HG02852 (cell line): ENCODE measurements at regions not wholly inside any gene's neighbourhood (a gene's known extent, or its start where the extent isn't known, plus 50 kb on each side); places are given as distances from the start of the nearest gene placed in this dataset.
"Not testable (repeated sequence)": the region's sequence is repeated elsewhere in the genome, so short reads cannot be mapped to it uniquely, and the experiment has no call there.

Experiments used
- ATAC-seq: cut with Tn5 transposase; IDR thresholded peaks from one replicate; pipeline ENCODE4 v1.9.1; 2021; ENCODE audit warnings: mild to moderate bottlenecking, moderate library complexity; ENCODE audit not compliant: unreplicated experiment

DNA sequence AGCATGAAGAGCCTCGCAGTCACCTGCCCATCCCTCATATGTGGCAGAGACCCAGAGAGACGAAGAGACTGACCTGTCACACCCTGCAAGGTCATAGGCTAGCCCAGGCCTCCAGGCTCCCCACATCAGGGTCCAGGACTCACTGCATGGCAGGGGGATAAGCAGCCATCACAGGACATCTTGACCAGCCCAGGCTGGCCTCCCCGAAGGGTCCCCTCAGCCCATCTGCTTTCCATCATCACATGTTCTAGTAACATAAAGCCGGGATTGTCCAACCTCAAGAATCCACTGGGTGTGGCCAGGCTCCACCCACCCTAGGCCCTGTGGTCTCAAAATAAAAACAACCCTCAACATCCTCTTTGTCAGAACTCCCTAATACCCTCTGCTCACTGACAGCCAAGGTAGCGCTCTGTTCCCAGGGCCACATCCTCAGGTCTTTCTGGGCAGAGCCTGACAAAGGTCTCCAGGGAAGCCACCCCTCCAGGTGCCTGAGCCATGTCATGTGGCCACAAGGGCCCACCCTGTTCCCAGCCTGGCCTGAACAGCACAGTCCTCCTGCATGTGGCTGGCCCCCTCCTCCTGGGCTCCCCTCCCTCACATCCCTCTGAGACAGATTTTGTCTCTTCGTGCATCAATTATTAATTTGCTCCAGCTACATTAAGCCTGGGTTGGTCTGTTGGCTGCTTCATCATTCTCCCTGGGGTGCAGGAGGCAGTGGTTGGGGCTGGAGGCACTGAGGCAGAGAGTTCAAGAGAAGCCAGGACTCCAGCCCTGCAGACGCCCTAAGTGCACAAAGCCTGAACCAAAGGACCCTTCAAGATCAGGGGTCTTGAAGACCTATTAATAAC lies 131.8 kb upstream of the UNC5B start:
- no peak for ATAC-seq

DNA sequence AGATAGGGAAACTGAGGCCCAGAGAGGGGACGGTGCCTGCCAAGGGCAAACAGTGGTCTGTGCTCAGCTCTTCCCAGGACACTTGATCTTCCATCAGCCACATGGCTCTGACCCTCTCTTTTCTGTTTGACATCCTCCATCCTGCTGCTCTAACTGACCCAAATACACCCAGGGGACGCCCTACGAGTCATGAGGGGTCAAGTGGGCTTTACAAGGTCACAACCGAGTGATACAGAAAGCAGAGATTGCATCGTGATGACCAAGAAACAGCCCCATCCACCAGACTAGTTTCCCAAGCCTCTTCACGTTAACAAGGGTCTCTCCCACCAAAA lies 131.2 kb upstream of the UNC5B start:
- ATAC-seq = no peak

DNA sequence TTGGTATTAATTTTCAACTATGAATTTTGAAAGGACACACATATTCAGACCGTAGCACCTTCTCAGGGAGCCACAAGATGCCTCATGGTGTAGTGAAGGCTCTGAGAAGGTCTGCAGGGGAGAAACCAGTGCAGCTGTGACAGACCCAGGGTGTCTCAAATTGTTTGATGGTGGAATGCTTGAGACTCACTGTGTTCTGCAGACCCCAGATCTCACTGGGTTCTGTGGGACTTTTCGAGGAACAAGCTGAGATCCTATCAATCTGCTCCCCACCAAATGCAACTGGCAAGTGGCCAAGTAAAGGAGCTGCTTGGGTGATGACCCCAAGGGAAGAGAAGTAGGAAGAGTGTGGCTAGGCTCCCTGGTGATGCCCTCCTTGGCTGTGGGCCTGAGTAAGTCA lies 130.5 kb upstream of the UNC5B start:
- ATAC-seq = no peak

DNA sequence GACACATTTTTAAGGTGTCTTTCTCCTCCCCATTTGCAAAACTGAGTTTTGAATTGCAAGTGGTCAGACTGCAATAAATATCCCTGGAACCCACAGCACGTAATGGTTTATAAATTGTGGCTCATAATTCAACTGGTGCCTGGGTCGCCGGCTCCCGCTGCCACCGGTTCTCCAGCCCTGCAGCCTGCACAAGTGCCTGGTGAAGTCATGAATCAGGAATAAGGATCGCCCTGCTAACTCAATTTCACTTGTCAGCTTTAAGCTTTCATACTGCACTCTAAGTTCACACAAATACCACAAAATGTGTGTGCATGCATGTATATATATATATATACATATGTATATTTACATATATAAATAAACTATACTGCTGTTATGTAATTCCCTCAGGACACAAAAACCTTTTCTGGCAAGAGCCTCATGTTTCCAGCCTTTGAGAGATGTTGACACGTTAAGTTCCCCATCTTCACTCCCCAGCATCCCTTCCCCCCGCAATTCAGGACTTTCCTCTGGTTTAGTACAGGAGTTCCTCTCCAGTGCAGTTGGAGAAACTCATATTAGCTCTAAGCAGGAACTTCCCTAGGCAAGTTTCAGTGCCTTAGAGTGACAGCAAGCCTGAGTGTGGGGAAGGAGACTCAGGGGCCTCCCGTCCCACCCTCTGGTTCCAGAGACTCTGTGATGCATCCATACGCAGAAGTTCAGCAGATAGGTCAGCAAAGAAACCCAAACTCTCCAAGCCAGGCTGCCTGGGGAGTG lies 129.2 kb upstream of the UNC5B start:
- ATAC-seq = no peak

DNA sequence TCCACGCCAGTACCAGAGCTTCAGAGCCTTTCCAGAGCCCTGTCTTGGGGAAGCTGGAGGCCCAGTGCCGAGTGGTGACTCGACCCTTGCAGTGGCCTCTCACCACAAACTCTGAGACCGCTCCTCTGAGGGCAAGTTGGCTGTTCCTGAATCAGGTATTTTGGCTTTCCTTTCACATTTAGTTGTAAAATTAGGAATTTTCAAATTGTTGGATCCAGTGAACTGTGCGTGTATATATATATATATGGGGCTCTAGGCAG lies 128.7 kb upstream of the UNC5B start:
- ATAC-seq = no peak

DNA sequence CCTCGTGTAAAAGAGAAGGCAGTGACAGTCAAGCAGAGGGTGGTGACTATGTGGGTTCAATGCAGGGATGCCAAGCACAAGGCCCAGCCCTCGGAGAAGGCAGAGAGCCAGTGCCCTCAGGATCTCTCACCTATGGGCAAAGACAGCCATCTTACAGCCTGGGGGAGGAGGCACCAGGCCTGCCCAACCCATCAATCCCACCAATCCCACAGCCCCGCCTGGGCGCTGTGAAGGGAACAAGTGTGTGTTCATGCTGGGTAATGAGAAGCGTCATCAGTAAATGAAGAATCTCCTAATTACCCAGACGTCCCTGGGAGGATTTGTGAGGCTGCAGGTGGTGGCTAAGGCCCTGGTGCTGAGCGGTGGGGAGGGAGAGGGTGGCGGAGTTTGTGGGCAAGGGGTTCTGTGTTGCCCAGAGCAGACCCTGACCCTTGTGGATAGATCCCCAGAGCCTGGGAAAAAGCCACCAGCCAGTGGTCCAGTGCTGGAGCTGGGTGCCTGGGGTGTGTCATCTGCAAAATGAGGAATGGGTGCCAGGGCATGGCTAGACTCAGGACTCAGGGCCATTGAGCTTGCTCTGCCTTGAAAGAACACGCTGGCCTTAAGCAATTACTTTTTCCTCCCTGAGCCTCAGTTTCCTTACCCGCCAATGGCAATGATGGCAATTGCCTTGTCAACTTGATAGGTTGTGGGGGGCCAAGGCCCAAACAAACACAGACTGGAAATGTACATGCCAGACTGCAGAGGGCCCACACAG lies 128.1 kb upstream of the UNC5B start:
- ATAC-seq = no peak

DNA sequence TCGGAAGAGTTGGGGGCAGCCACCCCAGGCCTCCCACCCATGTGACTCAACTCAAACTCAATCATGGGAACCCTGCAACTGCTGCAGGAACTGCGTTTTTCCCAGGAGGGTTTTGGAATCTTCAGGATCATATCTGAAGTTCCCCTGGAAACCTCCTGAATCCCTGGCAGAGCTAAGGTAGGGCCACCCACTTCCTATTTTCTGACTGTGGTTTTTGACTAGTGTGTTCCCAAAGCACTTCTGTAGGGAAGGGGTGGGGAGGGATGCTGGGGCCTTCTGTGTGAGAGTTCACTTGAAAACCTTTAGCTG lies 127.6 kb upstream of the UNC5B start:
- no peak for ATAC-seq

DNA sequence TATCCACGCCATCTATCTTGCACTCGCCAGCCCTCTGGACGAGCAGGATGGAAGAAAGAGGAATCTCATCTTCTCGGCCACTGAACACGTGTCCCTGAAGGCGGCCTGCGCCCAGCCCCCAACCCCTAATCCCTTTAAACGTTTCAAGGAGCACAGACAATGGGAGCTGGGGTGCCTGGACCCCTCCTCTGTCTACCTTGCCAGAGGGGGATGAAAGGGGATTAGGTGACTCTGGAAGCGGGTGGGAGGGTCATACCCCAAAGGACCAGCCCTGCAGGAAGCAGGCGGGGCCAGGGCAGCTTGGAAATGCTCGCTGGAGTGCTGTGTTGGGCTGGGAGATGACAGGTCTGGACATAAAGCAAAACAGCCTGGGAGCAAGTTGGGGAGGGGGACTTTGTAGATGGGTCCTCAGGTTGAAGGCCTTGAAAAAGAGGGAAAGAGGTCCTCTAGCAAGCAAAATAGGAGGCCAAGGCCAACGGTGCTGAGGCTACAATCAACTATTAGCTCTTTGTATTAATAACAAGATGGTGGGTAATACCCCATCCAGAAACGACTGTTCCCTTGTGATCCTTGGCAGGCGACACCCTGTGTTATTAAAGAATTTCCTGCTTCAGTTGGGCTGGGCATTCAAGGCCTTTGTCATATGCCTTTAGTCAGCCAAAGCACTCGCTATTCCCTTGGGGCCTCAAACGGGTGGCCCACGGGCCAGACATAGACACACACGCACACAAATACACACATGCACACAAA lies 126.5 kb upstream of the UNC5B start:
- no peak for ATAC-seq

DNA sequence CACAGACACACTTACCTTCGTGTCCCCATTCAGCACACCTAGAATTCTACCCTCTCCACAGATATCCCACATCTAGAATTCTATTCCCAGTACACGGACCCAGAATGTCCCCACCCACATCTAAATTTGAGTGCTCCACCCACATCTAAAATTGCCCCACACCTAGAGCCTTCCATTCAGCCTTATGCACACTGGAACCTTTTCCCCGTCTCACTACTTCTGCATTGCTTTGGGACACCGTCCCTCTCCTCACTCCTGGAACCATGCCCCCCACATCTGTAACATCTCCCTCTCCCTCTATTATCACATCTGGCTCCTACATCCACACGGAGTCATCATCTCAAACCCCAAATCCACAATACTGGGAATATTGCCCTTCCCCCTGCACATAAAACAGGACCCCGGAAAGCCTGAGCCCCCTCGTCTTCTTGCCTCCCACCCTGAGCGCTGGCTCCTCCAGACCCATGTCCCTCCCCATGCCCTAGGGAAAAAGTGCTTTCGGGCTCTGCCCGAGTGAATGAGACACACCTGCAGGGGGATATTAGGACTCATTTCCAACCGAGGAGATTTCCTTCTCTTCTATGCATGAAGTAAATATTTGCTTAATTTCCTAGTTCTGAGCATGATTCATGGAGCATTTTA lies 125.8 kb upstream of the UNC5B start:
- no peak for ATAC-seq

DNA sequence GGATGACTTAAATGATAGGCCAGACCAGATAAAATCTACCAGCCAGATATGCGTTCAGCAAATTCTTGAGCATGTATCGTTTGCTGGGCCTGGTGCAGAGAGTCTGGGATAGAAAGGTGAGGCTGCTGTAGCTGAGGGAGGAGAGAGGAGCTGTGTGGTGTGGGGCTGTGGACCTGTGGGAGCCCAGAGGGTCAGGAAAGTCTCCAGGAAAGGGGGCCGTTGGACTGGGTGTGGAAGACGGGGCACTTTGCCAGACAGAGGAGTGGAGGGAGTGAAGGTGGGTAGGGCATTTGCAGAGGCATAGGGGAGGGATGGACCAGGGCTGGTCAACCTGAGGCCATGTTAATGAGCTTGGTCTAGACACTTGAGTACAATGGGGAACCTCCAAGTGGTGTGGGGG lies 124.7 kb upstream of the UNC5B start:
- no peak for ATAC-seq

DNA sequence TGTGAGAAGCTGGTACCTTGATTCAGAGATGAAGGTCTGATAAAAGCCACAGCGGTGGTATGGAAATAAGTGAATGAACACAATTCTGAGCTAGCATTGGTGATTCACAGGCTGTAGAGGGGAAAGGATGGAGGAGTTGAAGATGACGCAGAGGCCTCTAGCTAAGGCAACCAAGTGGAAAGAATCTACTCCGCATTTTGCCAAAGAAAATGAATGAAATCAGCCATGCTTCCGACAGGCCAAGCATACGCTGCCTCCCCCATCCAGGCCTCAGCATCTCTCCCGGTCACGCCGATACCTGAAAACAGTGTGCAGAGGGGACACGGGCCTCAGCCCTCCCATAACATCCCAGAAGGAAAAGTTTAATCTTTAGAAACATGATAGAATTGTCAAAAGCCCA lies 124.3 kb upstream of the UNC5B start:
- no peak for ATAC-seq

DNA sequence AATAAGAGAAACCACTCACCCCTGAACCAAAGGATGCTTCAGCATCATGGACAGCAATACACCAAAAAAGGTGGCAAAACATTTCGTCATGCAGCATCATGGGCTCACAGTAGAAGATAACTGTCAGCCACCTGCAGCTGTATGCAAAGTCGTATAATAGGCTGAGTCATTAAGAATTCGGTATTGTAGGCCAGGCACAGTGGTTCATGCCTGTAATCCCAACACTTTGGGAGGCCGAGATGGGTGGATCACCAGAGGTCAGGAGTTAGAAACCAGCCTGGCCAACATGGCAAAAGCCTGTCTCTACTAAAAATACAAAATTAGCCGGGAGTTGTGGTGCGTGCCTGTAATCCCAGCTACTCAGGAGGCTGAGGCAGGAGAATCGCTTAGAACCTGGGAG lies 123.8 kb upstream of the UNC5B start:
- not testable (repeated sequence) for ATAC-seq

DNA sequence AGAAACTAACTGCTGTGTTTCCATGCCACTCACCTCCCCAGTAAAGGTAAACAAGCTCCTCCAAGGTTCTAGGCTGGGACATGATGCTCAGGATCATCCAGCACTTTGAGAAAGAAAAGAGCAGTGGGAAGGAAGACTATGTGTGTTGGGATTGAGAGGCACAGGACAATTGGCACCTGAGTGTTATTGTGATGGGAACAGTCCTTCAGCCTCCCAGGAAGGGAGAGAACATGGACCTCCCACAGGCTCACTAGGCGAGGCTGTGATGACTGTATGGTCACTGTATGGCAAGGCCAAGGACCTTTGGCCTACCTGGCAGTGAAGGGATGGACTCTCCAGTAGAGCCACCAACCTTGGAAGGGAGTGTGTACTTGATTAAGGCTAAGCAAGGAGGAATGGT lies 123.2 kb upstream of the UNC5B start:
- ATAC-seq = no peak

DNA sequence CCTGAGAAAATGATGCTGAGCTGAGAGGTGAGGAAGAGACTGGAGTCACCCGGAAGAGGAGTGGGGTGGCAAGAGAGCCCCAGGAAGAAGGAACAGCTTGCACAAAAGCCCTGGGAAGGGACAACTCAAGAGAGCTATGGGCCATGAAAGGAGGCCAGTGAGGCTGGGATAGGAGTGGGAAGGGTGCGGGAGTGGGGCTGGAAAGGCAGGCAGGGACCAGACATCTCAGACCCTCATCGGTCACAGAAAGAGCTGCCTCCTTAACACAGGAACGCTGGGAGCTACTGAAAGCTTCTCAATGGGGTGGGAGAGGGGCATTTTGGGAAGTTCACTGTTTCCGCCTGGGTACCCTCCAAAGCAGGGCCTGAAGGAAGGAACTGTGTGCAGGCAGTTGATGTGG lies 122.0 kb upstream of the UNC5B start:
- ATAC-seq = no peak

DNA sequence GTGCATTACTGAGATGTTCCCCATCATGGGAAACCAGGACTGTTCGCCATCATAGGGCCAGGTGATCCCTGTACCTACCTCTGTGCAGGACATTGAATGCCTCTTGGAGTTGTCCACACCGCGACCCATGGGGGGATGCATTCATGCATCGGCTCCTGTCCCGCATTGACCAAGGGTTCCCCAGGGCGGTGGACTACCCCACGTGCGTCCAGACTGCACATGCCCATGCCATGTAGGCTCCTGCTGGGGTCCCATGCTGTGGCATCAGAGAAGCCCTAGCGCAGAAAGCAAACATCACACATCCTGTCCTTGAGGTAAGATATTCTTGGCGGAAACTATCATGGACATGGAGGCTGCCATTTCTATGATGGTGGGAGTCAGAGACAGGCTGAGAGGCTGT lies 121.6 kb upstream of the UNC5B start:
- ATAC-seq = no peak

DNA sequence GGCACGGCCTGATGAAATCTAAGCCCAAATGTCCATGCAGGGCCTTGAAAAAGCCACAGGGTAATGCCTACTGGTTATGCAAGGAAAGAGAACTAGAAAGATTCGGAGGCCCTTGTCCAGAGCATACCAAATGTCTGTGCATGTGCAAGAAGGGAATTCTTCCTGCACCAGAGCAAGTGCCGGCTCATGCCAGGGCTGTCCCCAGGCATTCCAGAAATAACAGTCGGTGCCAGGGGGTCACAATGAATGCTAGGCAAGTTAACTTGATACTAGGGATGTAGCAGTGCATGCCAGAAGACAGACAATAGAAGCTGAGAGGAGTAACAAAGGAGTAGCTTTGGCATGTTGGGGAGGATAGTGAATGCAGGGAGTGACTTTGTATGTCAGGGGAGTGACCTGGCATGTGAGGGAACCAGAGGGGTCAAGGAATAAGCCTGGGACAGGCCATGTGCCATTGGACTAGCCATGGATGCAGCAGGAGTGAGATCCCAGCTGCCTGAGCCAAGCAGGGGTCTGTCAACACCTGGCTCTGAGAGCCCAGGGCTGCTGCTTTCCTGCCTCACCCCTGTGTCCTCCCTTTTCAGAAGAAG lies 119.5 kb upstream of the UNC5B start:
- ATAC-seq = no peak

DNA sequence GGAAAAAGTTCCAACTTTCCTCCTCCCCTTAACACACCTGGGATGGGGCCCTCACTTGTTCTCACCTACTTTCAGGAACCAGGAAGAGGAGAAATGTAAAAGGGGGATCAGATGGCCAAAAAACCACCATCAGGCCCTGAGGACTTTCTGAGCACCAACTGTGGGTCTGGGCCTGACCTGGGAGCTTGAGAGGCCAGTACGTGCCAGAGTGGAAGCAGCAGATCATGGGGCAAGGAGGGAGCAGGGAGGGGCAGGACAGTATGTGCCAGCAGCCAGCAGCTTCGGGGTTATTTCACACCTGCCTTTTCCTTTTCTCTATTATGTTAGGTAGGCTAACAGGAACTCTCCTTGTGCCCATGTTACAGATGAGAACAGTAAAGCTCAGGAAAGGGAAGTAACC lies 118.8 kb upstream of the UNC5B start:
- no peak for ATAC-seq

DNA sequence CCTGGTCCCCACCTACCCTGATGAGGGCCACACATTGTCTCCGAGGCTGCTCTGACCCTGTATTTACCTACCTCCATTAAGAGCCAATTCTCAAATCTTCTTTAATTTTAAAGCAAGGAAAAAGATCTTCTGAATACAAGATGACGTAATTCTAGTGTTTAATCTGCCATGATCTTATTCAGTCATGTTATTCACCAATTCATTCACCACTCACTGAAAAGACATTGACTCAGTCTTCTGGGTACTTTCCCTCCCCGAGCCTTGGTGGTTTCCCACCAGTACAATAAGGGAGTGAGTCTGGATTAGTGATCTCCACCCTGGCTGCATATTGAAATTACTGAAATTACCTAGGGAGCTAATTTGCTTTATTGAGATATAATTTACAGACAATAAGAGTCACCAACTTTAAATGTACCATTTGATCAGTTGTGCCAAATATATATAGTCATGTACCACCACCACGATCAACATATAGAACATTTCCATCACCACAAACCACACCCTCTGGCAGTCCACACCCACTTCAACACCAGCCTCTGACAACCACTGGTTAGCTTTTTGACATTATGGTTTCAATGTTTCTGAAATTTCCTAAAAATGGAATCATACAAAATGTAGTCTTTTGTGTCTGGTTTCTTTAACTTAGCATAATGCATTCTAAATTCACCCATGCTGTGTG lies 117.5 kb upstream of the UNC5B start:
- no peak for ATAC-seq

DNA sequence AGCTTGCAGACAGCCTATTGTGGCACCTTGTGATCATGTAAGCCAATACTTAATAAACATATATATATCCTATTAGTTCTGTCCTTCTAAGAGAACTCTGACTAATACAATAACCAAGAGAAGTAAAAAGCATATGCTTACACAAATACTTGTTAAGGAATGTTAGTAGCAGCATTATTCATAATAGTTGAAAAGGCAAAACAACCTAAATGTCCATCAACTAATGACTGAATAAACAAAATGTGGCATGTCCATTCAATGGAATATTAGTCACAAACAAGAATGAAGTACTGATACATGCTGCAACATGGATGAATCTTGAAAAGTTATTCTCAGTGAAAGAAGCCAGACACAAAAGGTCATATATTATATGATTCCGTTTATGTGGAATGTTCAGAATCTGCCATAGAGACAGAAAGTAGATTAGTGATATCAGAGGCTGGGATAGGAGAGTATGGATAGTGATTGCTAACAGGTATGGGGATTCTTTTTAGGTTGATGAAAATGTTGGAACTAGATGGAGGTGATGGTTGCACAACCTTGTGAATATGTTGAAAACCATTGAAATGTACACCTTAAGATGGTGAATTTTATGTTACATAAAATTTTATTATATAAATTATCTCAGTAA lies 112.5 kb upstream of the UNC5B start:
- no peak for ATAC-seq

DNA sequence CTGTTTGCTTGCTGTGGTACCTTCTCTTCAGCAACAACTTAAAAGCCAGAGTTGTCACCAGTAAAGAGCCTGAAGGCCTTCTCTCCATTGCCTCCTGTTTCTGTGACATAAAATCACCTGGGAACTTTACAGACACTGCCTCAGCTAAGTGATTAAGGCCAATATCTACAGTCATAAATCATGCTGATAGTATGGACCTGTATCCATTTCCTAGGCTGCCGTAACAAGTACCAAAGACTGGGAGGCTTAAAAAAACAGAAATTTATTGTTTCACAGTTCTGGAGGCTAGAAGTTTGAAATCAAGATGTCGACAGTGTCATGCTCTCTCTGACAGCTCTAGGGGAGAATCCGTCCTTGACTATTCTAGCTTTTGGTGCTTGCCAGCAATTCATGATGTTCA lies 108.4 kb upstream of the UNC5B start:
- ATAC-seq = no peak
